ENCODE measurements at regions not wholly inside any gene's neighbourhood (a gene's known extent, or its start where the extent isn't known, plus 50 kb on each side); places are given as distances from the start of the nearest gene placed in this dataset.
A peak's percentile ranks its signal among the peaks of the same experiment; 100 is the strongest.

DNA sequence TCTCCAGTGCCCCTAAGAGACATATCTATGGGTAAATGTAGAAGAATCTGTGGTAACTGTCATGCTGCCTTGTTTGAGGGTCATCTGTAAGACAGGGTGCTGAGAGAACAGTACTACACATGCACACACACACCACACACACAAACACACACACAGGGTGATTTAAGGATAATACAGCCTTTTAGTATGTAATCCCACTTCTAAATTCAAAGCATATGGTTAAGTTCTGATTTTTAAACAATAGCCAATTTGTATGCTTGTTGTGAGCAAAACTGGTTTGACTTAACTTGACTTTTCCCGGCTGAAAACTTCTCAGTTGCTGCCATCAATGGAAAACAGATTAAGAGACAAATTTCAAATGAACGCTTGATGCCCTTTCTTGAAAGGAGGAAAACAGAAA, 241.8 kb downstream of the ADGRG6 start:
- H3K27ac Mint-ChIP-seq: no peak overlapping the region

DNA sequence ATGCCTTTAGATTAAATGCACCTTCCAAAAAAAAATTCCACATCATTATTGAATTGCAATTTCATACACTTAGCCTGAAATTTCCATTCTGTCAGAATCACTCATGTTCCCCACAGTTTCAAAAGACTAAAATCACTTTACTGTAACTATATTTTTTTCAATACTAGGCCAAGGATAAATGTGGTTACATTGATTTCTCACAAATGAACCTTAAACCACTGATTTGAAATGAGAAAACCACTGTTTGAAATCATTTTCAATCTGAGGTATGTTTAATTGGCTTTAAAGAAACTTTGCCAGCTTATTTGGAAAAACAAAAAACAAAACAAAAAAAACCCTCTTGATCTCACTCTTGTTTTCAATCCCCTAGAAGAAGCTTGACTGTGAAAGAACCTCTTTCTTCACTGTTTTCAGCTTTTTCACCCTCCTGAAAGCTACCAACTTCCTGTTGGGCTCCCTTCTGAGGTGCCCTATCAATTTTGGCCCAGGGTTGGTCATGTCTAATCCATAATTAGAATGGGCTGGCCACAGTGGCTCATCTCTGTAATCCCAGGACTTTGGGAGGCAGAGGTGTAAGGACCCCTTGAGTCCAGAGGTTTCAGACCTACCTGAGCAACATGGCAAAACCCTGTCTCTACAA, 242.5 kb downstream of the ADGRG6 start:
- no peak for DNase-seq (ENCODE audit: low spot score)
- H3K27ac Mint-ChIP-seq: no peak overlapping the region
- no peaks in the 10 kb centered on the region for H3K36me3 Mint-ChIP-seq (ENCODE audit: low read depth)
- H3K4me3 Mint-ChIP-seq: no peak overlapping the region
- H3K4me1 Mint-ChIP-seq (ENCODE audit: low read depth): no peaks in the 10 kb centered on the region
- H3K27me3 Mint-ChIP-seq (ENCODE audit: low read depth): no peaks in the 10 kb centered on the region
- no peaks in the 10 kb centered on the region for H3K9me3 Mint-ChIP-seq

More for the DNA sequence above, 241.8 kb downstream of the ADGRG6 start:
- DNase-seq (ENCODE audit: low spot score): no peak
- H3K4me1 Mint-ChIP-seq (ENCODE audit: low read depth): no peaks in the 10 kb centered on the region
- H3K9me3 Mint-ChIP-seq: no peaks in the 10 kb centered on the region
- no peak overlapping the region for H3K4me3 Mint-ChIP-seq
- H3K36me3 Mint-ChIP-seq (ENCODE audit: low read depth): no peaks in the 10 kb centered on the region
- H3K27me3 Mint-ChIP-seq (ENCODE audit: low read depth): no peaks in the 10 kb centered on the region

DNA sequence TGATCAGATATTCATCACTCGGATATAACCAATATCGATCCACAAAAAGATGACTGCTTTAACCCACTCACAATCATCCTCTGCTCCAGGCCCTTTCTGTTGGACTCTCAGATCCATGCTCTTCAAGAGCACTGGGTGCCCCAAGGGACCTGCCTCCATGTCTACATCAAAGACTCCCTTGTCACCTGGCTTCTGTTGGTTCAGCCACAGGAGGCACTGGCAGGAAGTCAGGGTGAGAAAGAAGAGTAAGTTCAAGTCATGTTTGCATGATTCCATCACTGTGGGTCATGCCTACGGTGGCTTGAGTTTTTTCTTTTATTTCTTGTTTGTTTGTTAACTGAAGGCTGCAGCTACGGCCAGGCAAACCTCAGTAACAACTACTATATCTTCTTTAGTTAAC, 243.3 kb downstream of the ADGRG6 start:
- Mint-ChIP-seq H3K27ac (no peak overlapping the region), H3K9me3 (no peaks in the 10 kb centered on the region), H3K27me3 (ENCODE audit: low read depth) (no peaks in the 10 kb centered on the region), H3K4me3 (no peak overlapping the region), H3K4me1 (ENCODE audit: low read depth) (no peaks in the 10 kb centered on the region), H3K36me3 (ENCODE audit: low read depth) (no peaks in the 10 kb centered on the region)
- no peak for DNase-seq (ENCODE audit: low spot score)

DNA sequence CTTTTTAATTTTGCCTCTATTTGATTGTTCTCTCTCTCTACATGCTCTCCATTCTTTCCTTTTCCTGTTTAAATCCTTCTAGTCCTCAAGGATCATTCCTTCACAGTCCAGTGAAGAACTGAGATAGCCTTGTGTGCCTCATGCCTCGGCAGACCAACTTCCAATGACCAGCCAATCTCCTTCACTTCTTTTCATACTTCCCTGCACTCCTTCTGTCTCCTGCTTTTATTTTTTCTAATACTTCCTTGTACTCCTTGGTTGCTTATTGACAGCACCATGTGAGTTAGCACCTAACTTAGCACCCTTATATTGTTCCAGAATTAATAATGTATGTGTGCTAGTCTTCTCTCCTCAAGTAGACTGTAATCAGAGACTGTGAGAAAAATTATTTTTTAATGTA, 246.8 kb downstream of the ADGRG6 start:
- no peak for DNase-seq (ENCODE audit: low spot score)
- no peak overlapping the region for H3K4me3 Mint-ChIP-seq
- H3K27ac Mint-ChIP-seq: no peak overlapping the region
- H3K9me3 Mint-ChIP-seq: no peaks in the 10 kb centered on the region
- H3K36me3 Mint-ChIP-seq (ENCODE audit: low read depth): no peaks in the 10 kb centered on the region
- no peaks in the 10 kb centered on the region for H3K4me1 Mint-ChIP-seq (ENCODE audit: low read depth)
- H3K27me3 Mint-ChIP-seq (ENCODE audit: low read depth): peaks cover 6% of the 10 kb centered on the region

DNA sequence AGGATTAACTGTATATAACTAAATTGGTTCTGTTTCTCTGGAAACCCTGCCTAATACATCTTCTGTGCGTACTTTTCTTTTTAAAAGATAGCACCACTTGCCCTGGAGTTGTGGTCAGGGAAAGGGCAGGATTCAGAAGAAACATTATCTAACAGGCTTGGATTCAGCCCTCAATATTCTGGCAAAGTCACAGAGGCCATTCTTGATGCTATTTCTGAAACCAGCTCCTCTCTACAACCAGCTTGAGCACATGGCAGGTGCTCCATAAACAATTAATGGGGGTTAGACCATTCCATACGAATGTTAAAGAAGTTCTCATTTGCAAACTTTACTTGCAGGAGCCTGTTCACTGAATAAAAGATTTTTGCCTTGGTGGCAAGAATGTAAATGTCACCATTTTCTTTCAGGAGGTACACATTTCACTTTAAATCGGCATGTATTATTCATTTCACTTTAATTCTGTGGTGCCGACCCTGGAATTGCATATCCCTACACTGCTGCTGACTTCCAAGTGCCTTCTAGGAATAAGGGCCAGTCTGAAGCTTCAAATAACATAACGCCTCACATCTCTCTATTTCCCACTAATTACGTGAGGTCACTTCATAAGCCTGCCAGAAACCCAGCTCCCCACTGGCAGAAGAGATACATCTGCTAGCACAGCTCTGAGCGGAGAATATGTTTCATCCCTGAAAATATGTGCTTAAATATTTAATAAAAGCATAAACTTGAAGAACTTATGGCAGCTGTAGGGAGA, 248.7 kb downstream of the ADGRG6 start:
- Mint-ChIP-seq H3K4me1 (ENCODE audit: low read depth) (no peaks in the 10 kb centered on the region), H3K27ac (no peak overlapping the region), H3K27me3 (ENCODE audit: low read depth) (peaks cover 6% of the 10 kb centered on the region), H3K9me3 (no peaks in the 10 kb centered on the region), H3K4me3 (no peak overlapping the region), H3K36me3 (ENCODE audit: low read depth) (no peaks in the 10 kb centered on the region)
- no peak for DNase-seq (ENCODE audit: low spot score)

DNA sequence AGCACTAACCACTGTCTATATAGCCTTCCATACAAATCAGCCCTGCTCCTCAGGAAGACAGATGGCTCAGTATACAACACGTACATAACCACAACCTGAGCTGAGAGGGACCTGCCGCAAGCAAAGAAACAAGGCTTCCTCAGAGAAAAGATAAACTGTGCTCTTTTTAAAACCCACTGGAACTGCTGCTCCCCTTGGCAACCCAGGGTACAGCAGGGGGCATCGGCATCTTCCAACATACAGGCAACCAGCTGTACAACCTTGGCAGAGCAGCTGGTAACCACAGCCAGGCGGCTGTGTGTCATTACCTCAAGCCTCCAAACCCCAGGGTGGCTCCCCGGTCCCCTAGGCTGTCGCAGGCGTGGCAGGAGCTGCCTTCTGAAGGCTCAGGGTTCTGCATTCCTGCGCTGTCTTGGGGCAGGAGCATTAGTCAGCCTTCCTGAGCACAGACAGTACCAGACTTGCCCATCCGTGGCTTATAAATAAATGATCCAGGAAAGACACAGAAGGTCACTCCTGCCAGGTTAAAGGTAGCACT, 249.5 kb downstream of the ADGRG6 start:
- Mint-ChIP-seq H3K27me3 (ENCODE audit: low read depth) (peaks cover 6% of the 10 kb centered on the region), H3K4me3 (no peak overlapping the region), H3K4me1 (ENCODE audit: low read depth) (no peaks in the 10 kb centered on the region), H3K9me3 (no peaks in the 10 kb centered on the region), H3K27ac (no peak overlapping the region), H3K36me3 (ENCODE audit: low read depth) (no peaks in the 10 kb centered on the region)
- DNase-seq (ENCODE audit: low spot score): no peak

DNA sequence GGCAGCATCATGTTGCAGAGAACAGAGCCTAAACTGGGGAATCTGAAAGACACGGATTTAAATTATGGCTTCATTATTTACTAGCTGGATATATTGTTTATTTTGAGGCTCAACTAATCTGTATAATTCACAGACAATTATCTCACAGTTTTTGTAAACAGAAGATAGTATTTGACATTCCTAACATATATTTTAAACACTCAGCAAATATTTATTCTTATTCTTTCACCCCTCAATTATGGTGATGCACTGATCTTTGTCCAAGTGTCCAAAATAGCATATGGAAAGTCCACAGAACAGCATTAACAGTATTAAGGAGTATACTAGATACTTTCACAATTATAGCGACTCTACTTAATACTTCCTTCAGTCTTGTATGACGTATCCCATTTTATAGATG, 257.0 kb downstream of the ADGRG6 start:
- H3K36me3 Mint-ChIP-seq (ENCODE audit: low read depth): no peaks in the 10 kb centered on the region
- H3K27me3 Mint-ChIP-seq (ENCODE audit: low read depth): no peaks in the 10 kb centered on the region
- peaks cover 6% of the 10 kb centered on the region for H3K4me1 Mint-ChIP-seq (ENCODE audit: low read depth)
- DNase-seq (ENCODE audit: low spot score): no peak
- no peak overlapping the region for H3K4me3 Mint-ChIP-seq
- H3K27ac Mint-ChIP-seq: no peak overlapping the region
- no peaks in the 10 kb centered on the region for H3K9me3 Mint-ChIP-seq

DNA sequence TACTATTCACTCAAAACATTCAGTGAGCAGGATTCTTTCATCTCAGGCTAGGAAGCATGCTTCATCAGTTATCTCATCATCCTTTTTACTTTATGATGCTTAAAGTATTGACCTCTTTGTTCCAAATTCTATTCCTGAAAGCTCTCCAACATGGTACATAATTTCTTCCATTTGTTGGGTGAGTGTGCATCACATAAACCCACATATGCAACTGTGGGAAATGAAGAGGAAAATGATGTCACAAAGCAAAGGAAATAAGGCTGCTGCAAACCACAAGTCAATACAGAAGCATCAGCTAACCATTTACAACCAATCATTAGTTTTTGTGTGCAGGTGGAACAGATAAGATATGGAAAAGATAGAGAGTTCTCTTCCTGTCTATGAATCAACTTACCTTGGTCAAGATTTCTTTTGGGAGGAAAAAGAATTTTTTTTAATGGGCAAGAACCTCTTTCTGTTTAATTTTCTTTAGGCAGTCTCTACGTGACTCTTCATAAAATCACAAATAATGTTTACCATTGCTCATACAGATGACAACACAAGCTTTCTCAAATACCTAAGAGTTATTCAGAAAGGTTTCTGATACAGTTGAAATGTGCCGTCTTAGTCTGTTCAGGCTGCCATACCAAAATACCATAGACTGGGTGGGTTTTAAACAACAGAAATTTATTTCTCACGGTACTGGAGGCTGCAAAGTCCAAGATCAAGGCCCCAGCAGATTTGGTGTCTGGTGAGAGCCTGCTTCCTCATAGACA, 259.9 kb downstream of the ADGRG6 start:
- no peak overlapping the region for H3K4me3 Mint-ChIP-seq
- peaks cover 6% of the 10 kb centered on the region for H3K4me1 Mint-ChIP-seq (ENCODE audit: low read depth)
- no peaks in the 10 kb centered on the region for H3K36me3 Mint-ChIP-seq (ENCODE audit: low read depth)
- H3K27ac Mint-ChIP-seq: no peak overlapping the region
- no peaks in the 10 kb centered on the region for H3K27me3 Mint-ChIP-seq (ENCODE audit: low read depth)
- no peak for DNase-seq (ENCODE audit: low spot score)
- no peaks in the 10 kb centered on the region for H3K9me3 Mint-ChIP-seq

DNA sequence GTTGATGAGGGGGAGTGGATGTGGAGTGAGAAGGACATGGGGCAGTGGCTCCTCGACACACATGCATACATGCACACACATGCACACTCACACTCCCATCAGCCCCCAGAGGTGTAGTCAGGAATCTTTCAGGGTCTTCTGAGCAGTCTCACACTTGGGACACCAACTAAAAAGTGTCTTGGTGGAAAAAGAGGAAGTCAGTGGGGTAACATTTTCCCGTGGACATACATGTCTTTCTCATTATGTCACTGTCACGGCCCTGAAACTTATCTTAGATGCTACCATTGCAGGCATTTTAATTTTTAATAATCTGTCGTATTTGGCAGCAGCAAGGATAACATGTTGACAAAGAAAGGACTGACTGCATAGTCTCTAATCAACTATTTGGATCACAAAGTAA, 261.1 kb downstream of the ADGRG6 start:
- no peak overlapping the region for H3K4me3 Mint-ChIP-seq
- peaks cover 6% of the 10 kb centered on the region for H3K4me1 Mint-ChIP-seq (ENCODE audit: low read depth)
- H3K27me3 Mint-ChIP-seq (ENCODE audit: low read depth): no peaks in the 10 kb centered on the region
- no peak overlapping the region for H3K27ac Mint-ChIP-seq
- no peak for DNase-seq (ENCODE audit: low spot score)
- no peaks in the 10 kb centered on the region for H3K36me3 Mint-ChIP-seq (ENCODE audit: low read depth)
- no peaks in the 10 kb centered on the region for H3K9me3 Mint-ChIP-seq

DNA sequence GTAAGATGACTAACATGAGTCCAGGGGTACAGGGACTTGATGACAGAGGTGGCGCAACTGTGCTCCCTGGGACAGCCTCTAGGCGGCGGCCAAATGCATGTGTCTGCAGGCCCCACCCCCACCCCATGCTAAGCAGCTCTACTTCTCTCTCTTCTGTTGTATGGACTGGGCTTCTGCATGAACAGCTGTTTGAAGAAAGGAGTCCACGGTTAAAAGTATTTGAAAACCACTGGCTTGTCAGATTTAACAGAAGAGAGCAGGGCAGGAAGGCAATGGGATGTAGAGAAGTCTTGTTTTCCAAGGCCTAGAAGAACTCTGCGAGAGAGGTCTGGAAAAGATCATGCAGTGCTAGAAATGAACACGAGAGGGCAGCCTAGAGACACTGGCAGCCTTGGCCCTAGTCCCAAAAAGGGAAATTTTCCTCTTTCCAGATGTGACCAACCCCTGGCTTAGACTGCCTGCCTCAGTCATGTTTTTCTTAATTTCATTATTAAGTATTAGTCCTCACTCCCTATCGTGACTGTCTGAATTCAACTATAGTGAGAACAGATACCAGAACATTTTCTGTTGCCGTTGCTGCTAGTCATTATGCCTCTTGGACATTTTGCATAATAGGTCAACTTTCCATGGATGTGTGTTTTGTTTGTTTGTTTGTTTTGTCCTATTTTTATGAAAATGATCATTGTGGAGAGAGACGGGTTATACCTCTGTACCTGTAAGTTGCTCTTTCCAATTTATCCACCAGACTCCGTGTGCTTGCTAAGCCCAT, 265.0 kb downstream of the ADGRG6 start:
- no peaks in the 10 kb centered on the region for H3K36me3 Mint-ChIP-seq (ENCODE audit: low read depth)
- DNase-seq (ENCODE audit: low spot score): peak; percentile 25
- peaks cover 3% of the 10 kb centered on the region for H3K27me3 Mint-ChIP-seq (ENCODE audit: low read depth)
- H3K4me1 Mint-ChIP-seq (ENCODE audit: low read depth): peaks cover 14% of the 10 kb centered on the region
- H3K27ac Mint-ChIP-seq: no peak overlapping the region
- H3K9me3 Mint-ChIP-seq: no peaks in the 10 kb centered on the region
- H3K4me3 Mint-ChIP-seq: no peak overlapping the region

DNA sequence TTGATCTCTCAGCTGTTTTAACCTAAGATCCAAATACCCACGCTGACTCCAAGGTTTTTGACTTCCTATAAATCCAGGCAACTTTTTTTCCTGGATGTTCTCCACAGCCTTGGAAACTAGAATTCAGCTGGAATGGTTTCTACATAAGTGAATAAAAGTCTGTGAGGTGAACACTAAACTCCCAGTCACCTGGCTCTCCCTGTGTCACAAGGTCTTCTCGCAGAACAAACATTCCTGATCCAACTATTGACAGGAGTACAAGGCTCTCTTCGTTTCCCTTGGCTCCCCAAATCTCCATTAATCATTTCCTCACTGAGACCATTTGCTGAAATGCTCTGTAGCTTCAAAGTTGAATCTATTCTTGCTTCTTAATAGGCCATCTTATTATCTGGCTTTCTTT, 265.7 kb downstream of the ADGRG6 start:
- Mint-ChIP-seq H3K4me1 (ENCODE audit: low read depth) (peaks cover 14% of the 10 kb centered on the region), H3K27ac (no peak overlapping the region), H3K27me3 (ENCODE audit: low read depth) (peaks cover 3% of the 10 kb centered on the region), H3K4me3 (no peak overlapping the region), H3K9me3 (no peaks in the 10 kb centered on the region), H3K36me3 (ENCODE audit: low read depth) (no peaks in the 10 kb centered on the region)
- DNase-seq (ENCODE audit: low spot score): no peak

DNA sequence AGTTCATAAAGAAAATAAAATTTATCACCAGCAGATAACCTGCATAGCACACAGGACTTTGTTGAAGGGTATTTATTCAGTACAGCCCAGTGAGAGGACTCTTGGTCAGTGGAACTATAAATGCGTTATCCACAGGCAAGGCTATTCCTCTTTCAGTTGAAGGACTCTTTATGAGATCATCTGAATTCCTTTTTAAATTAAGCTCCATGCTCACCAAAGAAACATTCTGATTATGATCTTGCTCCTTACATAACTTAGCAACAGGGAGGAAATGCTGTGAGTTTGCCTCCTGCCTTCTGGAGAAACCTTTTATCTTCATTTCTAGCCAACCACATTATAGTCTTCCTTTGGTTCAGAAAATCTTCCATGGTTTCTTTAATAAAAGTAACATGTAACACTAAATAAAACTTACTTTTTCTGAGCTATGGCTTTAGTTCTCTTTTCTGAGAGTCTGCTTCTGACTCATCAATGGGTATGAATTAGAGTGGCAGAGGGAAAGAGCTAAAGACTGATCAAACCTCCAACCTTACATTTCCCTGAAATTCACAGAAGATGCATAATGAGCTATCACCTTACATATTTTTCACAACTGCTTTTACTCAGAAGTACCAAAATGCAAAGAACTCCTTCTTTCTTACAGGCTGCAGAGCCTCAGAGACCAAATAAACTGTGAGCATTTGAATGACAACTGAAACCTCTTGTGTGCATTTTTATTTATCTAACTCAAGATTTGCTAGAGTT, 267.2 kb downstream of the ADGRG6 start:
- Mint-ChIP-seq H3K36me3 (ENCODE audit: low read depth) (no peaks in the 10 kb centered on the region), H3K4me3 (no peak overlapping the region)

DNA sequence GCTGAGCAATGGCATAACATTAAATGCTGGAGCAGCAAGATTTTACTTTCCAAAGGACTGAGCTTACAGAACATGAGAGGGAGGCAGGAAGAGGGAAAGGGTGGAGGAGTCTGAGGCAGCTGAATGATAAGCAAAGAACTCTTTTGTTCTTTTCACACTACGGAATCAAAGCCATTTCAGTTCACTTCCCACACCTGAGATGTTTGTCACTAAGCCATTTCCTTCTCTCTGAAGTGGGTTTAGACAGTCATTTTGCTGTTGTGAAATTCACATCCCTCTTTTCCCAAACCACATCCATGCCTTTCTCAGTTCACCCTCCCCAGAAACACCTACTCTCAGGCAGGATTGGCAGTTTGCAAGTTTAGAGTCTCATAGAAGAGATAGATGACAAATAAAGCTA, 267.9 kb downstream of the ADGRG6 start:
- no peak for DNase-seq (ENCODE audit: low spot score)
- Mint-ChIP-seq H3K36me3 (ENCODE audit: low read depth) (no peaks in the 10 kb centered on the region), H3K27ac (no peak overlapping the region), H3K9me3 (peaks cover 11% of the 10 kb centered on the region), H3K4me3 (no peak overlapping the region), H3K4me1 (ENCODE audit: low read depth) (peaks cover 14% of the 10 kb centered on the region), H3K27me3 (ENCODE audit: low read depth) (peaks cover 3% of the 10 kb centered on the region)

More for the DNA sequence above, 267.2 kb downstream of the ADGRG6 start:
- Mint-ChIP-seq H3K4me1 (ENCODE audit: low read depth) (peaks cover 14% of the 10 kb centered on the region), H3K9me3 (peaks cover 6% of the 10 kb centered on the region), H3K27ac (no peak overlapping the region), H3K27me3 (ENCODE audit: low read depth) (peaks cover 3% of the 10 kb centered on the region)
- no peak for DNase-seq (ENCODE audit: low spot score)

All from T-helper 2 cell treated with Interferon-gamma antibody and Interleukin-4, amounts not matched to agents 5 μg/mL and 100 μg/mL, for 36 hours (primary cell).